SK-N-DZ (cell line): ENCODE measurements at regions not wholly inside any gene's neighbourhood (a gene's known extent, or its start where the extent isn't known, plus 50 kb on each side); places are given as distances from the start of the nearest gene placed in this dataset.
"Not testable (repeated sequence)": the region's sequence is repeated elsewhere in the genome, so short reads cannot be mapped to it uniquely, and the experiment has no call there.

ENCODE experiments used
- DNase-seq: peaks from one replicate; pipeline ENCODE4 v3.0.0-alpha.2; 2015; ENCODE audit warnings: low spot score

DNA sequence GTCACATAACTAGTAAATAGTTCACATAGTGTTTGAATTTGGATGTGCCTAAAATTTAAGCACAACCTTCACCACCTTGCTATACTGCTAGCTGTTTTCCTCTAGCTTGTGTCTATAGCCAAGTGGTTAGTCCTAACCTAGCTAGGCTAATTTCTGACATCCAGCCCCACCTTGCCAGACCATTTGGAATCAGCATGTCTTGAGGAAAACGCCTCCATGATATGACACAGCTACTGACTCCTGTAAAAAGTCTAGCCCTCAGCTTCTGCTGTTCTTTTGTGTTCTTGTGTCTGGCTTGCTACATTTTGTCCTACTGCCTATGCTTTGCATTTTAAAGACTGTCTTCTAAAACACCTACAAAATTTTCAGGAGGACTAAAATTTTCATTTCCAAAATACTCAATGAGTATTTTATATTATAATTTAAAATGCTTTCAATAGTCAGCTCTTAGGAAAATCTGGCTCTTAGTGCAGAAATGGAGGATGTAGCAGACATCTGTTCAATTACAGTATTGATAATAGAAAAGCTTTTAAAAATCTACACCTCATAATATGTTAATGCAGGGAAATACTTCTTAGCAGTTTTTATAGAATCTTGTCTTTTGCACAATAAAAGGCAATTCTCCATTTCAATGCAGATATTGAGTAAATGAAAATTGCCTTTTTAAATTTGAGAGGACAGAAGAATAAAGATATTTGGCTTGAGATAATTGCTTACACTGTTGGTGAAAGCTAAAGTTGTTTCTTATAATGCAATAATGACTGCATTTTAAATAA, 160.8 kb upstream of the APP start:
- DNase-seq, result no peak

DNA sequence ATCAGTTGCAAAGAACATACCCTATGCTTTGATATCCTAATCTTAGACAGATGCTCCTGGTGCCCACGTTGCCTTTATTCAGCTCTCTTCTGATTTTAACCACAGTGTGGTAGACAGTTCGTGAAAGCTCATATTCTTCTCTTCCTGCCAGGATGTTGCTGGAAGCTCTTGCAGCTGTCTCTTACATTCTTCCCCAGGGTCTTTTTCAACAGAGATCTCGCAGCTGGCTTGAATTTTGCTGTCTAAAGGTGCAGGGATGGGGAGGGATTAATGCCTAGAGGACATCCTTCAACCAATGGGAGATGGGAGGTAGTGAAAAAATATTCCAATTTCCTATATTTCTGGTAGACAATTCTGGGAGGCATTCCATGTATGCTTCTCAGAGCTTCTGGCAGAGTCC, 150.0 kb upstream of the APP start:
- no peak for DNase-seq

DNA sequence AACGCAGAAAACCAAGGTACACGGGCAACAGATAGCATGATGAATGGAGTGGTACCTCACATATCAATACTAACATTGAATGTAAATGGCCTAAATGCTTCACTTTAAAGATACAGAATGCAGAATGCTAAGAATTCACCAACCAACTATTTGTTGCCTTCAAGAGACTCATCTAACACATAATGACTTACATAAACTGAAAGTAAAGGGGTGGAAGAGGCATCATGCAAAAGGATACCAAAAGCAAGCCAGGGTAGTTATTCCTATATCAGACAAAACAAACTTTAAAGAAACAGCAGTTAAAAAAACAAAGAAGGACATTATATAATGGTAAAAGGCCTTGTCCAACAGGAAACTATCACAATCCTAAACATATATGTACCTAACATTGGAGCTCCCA, 137.1 kb upstream of the APP start:
- DNase-seq, result no peak

DNA sequence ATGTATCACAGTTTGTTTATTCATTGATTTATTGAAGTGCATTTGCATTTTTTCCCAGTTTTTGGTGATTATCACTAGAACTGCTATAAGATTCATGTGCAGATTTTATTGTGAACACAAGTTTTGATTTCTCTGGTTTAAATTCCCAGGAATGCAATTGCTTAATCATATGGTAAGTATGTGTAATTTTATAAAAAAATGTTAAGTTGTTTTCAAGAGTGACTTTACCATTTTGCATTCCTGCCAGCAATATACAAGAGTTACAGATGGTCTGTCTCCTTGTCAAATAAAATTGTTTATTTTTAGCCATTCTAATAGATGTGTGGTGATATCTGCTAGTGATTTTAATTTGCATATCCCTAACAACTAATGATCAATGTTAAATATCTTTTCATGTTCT, 127.3 kb upstream of the APP start:
- DNase-seq, result no peak

DNA sequence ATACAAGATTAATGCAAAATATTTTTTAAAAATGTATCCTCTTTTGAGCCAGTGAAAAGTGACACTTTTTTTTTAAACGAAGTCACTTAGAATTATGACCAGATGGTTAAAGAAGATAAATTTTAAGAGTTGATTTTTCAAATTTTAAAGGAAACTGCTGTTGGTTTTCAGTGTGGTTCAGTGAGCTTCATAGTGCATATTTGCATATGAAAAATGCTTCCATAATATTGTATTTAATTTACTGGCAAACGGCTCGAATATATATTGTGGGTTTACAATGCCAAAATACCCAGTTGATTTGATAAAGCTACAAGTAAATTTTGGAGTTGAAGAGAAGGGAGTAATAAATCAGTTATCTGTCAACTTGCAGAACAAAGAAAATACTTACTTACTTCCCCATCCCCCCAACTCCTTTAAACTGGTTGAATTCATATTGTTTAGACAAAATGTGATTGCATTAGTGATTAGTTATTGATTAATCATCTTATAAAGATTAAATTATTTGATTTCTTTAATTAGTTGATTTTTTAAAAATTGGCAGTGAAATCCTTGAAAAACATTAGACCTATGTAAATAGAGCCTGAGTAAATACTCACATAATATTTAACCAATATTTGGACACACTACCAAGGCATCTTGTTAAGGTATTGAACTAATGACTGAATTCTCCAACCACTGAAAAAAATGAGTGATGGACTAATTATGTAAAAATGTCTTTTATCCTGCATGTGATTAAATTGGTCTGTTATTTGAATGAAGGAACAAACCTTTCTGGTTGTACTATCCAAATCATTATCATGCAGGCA, 122.8 kb upstream of the APP start:
- DNase-seq, result no peak

DNA sequence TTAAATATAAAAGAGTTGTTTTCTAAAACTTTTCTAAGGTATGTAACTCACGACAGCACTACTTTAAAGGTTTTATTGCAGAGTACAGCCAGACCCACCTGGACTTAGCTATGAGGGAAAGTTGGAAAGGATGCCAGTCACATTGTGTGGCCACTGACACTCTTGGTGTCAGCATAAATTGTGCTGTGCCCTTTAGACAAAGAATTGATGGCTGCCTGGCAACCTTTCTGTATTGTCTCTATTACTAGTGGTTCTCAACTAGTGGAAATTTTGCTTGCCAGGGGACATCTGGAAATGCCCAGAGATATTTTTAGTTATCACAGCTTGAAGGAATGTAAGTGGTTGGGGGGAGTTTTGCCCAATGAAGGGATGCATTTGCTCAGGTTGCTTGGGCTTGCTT, 117.5 kb upstream of the APP start:
- DNase-seq, result no peak

DNA sequence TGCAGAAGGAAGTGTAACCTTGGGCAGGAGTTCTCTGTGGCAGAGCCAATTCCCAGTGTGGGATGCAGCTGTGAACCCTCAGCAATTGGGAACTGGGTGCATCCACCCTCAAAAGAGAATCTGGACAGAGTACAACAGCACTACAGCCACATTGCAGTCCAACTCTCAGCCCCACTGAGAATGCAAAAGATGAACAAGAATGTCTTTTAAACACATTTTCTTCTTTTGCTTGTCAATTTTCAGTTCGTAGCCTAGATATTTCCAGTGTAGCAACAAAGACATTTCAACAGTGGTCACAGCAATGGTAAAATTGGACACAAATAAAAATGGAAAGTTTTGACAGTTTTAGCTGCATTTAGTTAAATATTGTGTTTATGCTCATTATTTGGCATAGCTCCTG, 114.0 kb upstream of the APP start:
- DNase-seq, result no peak

DNA sequence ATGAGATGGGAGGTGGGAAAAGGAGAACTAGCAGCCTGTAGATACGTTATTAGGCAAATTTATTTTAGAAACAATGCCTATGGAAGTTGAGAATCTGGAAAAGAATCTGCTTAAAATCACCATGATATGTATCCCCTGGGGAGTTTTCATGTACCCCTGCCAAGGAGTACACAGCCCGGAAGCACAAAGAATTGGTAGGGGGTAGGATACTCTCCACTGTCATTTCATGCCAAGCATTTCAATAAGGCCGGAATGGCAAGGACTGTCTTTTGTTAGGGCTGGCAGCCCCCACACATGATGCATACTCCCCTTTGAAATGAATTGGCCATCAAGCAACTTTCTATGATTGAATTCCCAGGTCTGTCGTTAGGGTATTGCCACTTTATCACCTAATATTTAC, 111.5 kb upstream of the APP start:
- no peak for DNase-seq

DNA sequence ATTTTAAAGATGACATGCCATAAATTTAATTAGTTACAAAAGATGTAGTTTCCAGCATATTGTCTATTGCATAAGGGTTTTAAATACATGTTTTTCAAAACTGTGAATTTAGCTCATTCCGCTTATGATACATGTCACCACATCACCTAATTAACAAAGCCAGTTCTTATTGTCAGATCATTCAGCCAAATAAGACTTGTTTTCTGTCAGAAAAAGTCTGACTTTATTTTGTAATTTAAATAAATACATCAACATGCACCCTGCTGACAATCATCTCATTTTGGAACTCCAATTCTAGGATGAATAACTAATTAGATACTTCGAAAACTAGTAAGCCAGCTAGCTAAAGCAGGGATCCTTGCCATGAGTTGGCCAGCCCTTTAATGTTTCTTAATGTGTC, 110.9 kb upstream of the APP start:
- DNase-seq, result no peak

DNA sequence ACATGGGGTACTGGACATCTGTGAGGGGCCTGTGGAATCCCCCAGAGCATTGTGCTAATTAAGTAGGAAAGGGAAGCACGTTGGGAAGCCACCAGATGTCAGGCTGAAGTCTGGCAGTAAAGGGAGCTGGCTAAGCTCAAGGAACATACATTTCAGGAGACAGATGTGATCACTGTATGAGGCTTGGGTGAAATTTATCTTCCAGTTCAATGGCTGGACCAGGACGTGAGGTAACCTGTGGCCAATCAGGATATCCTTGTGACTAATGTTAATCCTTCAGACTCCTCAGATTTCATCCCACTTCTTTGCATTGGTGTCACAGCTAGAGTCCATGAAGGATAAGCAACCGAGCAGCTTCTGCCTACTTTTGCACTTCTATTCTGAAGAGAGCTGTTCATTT, 110.2 kb upstream of the APP start:
- peak; percentile 97 for DNase-seq

DNA sequence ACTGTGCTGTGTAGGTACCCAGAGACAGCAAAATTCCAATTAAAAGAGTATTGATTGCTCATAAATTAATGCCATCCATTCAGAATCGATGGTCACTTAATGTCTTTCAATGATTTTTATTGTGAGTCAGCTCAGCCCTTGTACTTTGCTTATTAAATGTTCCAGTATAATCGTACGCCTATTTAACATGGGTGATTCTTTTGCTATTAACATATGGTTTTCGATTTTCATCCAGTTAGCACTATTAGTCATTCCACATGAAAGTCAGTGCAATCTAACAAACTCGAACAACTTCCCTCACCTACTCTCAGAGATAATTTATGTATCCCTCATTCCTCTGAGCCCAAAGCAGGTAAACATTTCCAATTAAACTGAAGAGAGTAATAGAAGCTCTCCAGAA, 109.6 kb upstream of the APP start:
- no peak for DNase-seq

DNA sequence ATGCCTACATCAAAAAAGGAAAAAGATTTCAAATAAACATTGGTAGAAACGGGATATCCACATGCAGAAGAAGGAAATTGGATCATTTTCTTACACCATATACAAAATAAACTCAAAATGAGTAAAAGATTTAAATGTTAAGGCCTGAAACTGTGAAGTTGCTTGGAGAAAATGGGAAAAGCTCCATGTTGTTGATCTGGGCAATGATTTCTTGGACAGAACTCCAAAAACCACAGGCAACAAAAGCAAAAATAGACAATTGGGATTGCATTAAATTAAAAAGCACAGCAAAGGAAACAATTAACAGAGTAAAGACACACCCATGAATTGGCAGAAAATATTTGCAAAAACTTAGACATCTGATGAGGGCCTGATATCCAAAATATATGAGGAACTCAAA, 105.2 kb upstream of the APP start:
- DNase-seq, result no peak

DNA sequence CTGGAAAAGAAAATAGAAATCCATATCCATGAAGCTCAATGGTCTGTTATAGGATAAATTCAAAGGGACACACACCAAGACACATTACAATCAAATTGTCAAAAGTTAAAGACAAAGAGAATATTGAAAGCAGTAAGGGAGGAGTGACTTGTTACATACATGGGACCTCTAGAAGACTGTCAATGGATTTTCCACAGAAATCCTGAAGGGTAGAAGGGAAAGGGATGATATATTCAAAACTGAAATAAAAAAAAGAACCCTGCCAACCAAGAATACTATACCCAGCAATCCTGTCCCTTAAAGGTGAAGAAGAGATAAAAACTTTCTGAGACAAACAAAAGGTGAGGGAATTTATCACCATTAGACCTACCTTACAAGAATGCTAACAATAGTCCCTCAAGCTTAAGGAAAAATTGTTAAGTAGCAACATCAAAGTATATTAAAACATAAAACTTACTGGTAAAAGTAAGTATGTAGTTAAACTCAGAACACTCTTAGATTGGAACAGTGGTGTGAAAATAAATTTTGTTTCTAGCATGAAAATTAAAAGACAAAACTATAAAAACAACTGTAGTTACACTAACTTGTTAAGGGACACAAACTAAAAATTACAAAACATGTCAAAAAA, 103.2 kb upstream of the APP start:
- DNase-seq, result no peak

DNA sequence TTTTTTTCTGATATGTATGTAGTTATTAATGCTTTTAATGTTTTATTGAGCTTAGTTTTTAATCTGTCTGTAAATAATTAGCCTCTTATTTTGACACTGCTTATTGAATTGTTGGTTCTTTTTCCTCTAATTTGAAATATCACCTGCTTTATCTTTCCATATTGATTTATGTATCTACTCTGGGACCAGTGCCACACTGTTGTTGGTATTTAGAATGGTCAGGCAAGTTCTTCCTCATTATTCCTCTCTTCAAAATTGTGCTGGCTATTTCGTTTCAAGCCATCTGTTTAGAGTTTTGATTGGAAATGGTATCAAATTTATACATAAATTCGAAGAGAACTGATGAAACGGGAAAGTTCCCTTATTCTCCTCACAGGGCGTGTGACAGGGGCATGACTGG, 96.8 kb upstream of the APP start:
- no peak for DNase-seq

DNA sequence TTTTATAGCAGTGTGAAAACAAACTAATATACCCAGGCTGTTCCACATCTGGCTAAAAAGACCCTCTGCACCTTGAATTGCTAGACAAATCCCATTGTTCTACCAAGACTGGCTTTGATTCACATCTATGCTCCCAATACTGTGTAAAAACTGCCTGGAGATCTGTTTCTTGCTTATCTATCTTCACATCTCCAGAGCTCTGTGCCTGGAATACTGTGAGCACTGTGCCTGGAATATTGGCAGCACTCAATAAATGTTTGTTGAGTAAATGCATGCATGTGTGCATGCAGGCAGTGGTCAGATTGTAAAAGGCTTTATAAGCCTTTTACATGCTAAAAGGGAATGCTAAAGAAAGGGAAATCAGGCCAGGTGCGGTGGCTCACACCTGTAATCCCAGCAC, 75.5 kb upstream of the APP start:
- DNase-seq, result peak; percentile 46

DNA sequence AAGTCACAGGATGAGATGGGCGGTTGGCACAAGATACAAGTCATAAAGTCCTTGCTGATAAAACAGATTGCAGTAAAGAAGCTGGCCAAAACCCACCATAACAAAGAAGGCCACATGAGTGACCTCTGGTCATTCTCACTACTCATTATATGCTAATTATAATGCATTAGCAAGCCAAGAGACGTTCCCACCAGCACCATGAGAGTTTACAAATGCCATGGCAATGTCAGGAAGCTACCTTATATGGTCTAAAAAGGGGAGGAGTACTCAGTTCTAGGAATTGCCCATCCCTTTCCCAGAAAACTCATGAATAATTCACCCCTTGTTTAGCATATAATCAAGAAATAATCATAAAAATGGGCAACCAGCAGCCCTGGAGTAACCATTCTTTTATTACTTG, 74.9 kb upstream of the APP start:
- no peak for DNase-seq

DNA sequence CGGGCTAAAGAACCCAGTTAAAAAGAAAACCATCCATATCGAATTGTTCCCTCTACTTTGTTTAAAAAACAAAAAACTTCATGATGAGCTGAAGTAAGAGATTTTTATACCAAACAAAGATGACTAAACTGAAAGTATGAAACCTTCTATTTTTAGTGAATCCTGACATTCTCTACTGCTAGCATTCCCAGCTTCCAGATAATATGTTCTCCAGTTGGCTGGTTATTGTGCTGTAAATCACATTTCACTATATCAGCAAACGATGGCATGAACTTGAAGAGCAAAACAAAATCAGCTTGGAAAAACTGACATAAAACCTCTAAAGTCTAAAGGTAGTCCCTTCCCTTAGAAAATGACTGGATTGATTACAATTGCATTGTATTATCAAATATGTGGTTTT, 68.1 kb upstream of the APP start:
- DNase-seq, result no peak

DNA sequence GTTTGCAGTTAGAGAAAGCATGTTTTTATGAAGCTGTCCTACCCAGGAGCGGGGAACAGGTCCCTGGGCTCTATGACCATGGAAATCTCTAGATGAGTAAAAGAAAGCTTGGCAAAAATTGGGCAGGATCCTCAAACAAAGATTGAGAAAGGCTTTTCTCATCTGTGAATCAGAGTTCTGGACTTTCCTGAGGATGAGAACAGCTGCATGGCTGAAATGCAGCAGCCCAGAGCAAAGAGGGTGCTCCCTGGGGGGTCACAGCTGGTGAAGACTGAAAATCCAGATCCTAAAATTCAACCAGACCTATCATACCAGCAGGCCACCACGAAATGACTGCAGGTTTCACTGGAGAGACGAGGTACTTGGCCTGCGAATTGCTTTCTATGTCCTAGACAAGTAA, 65.7 kb upstream of the APP start:
- no peak for DNase-seq

DNA sequence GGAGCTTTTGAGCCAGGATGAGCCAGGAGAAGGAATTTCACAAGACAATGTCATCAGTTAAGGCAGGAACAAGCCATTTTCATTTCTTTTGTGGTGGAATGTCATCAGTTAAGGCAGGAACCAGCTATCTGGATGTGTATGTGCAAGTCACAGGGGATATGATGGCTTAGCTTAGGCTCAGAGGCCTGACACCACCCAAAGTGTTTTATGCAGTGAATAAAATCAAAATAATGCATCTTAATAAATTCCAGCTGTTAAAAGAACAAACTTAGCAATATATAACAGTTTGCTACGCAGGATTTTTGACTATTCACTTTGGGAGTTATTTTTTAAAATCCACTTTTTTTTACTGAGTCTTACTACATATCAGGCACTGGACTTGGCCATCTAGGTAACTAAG, 62.7 kb upstream of the APP start:
- not testable (repeated sequence) for DNase-seq

DNA sequence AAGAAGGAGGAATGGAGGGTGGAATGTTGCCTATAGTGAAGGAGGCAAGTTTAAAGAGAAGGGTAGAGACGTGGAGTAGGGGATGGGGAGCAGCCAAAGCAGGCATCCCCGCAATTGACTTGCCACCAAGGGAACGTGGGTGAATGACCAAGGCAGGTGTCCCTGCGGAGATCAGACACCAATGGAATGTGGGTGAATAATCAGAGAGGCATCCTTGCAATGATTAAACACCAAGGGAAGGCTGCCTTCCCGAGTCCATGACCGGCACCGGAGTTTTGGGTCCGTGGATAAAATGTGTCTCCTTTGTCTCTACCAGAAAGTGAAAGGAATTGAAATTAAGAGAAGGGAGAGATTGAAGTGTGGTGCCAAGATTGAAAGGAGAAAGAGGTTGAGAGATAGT, 61.9 kb upstream of the APP start:
- not testable (repeated sequence) for DNase-seq

DNA sequence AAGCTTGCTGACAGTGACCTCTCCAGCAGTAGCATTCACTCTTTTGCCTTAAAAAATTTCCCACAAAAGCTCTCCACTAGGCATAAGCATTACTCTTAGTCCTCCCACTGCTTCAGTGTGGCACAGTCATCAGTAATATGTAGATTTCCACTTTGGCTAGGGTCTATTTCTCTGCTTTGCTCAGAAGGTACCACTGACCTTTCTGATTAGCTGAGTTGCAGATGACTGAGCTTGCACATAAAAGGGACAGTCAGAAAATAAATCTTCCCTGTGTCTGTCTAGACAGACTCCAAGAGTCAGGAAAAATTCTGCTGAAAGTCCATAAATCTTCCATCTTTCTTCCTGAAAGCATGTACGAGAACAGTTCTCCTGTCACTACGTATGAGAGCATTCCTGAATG, 56.6 kb upstream of the APP start:
- DNase-seq, result no peak

DNA sequence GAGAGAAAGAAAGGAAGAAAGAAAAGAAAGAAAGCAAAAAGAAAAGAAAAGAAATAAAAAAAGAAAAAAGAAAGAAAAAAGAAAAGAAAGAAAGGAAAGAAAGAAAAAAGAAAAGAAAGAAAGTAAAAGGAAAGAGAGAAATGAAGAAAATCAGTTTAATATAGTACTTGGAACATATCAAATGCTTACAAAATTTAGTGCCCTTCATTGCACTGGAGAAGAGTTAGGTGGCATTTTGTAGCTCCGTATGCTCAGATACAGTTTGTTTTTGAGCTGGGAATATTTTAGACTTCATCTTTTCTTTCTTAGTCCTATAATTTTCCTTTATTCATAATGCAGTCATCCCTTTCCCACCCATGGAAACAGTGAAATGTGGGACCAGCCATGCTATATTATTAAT, 56.2 kb upstream of the APP start:
- no peak for DNase-seq

DNA sequence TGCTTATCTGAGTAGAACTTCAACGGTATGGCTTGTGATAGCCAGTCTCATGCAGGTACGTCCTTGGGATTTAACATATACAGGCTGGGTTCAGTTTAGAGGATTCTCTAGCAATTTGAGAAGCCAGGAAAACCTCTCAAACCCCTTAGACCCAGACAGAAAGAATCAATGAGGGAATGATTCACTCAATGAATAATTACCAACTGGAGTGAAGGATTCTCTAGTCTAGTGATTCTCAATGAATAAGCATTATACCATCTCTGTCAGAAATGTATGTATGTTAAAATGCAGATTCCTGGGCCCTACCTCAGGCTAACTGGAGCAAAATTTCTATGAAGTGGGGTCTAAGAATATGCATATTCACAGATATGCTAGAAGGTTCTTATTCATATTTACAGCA, 54.5 kb upstream of the APP start:
- DNase-seq, result no peak
